K562 (cell line): ENCODE measurements at regions not wholly inside any gene's neighbourhood (a gene's known extent, or its start where the extent isn't known, plus 50 kb on each side); places are given as distances from the start of the nearest gene placed in this dataset.

Experiments used
- ATAC-seq: fragments of 200-7000 bp; cut with Tn5 transposase; 3 replicates; pipeline ENCODE4 v1.9.1; 2020; ENCODE audit warnings: moderate library complexity
- BruUV-seq: library from RNA; stranded (reverse); fragments of 400-500 nt; replicated peaks from 2 replicates; lab custom pipeline; 2021; lab: Mats Ljungman, UMichigan
- CTCF ChIA-PET: fragments of 300-600 bp; formaldehyde crosslinking; extraction: SDS; loops from one replicate; lab custom pipeline; 2021; ENCODE audit warnings: low intra/inter-chr PET ratio; lab: Yijun Ruan, JAX
- POLR2A ChIA-PET: fragments of 300-600, 350-650 bp; sonication (Branson Sonifier 250); formaldehyde crosslinking; extraction: SDS; loops from one replicate; lab custom pipeline; 2021; ENCODE audit warnings: antibody characterized with exemption, inconsistent platforms; lab: Yijun Ruan, JAX
- DNase-seq, 4 experiments: peaks; one replicate each; pipeline versions ENCODE4 v3.0.0 to v3.0.0-alpha.2; 2011 to 2018; ENCODE audit warnings: low spot score in 3 of 4, mixed read lengths in 3 of 4; ENCODE audit errors: extremely low read depth in 1 of 4
- FAIRE-seq: peaks from 2 replicates; lab custom pipeline; 2011; peaks lifted over from hg19 to GRCh38; lab: Jason Lieb, UNC
- H2AFZ ChIP-seq: 2 replicates; pipeline ENCODE4 v1.6.0; 2011; ENCODE audit warnings: low read depth, low read length, control low read depth, inconsistent platforms
- H3K27ac ChIP-seq: fragments of 200-600 bp; 3 replicates; pipeline ENCODE4 v1.8.0; 2011; ENCODE audit warnings: low read depth, mild to moderate bottlenecking, control low read depth, inconsistent platforms, low read length, moderate library complexity, mixed read lengths; ENCODE audit errors: extremely low read depth
- H3K27me3 ChIP-seq, 2 experiments: fragments of 300-600 bp in 1 of 2; 2 replicates in 1 of 2; 3 replicates in 1 of 2; pipeline versions ENCODE4 v1.6.0 to v1.8.0; 2011; ENCODE audit warnings: inconsistent platforms in 2 of 2, low read length in 2 of 2, mild to moderate bottlenecking in 1 of 2, mixed read lengths in 1 of 2, moderate library complexity in 1 of 2; ENCODE audit not compliant: control insufficient read depth in 2 of 2, insufficient read depth in 2 of 2
- H3K36me3 ChIP-seq: fragments of 300-600 bp; 3 replicates; pipeline ENCODE4 v1.8.0; 2011; ENCODE audit warnings: mild to moderate bottlenecking, low read length, inconsistent platforms; ENCODE audit not compliant: control insufficient read depth, insufficient read depth
- H3K4me1 ChIP-seq, 2 experiments: fragments of 200-600 bp in 1 of 2; replicated peaks in 1 of 2; 2 replicates in 1 of 2; 3 replicates in 1 of 2; pipeline versions ENCODE4 v1.5.1 to v1.8.0; 2011; ENCODE audit warnings: inconsistent platforms in 2 of 2, low read length in 2 of 2, mild to moderate bottlenecking in 1 of 2, mixed read lengths in 1 of 2, moderate library complexity in 1 of 2; ENCODE audit not compliant: control insufficient read depth in 2 of 2, insufficient read depth in 2 of 2
- H3K4me2 ChIP-seq: 2 replicates; pipeline ENCODE4 v1.6.1; 2011; ENCODE audit warnings: low read length, control low read depth, inconsistent platforms, mixed read lengths; ENCODE audit not compliant: insufficient read depth
- H3K4me3 ChIP-seq: fragments of 200-600 bp; sonication (generic), shearing (Covaris generic); 2 replicates; pipeline ENCODE4 v1.5.1; 2016; ENCODE audit warnings: control low read depth, inconsistent platforms
- H3K79me2 ChIP-seq: fragments of 200-600 bp; 3 replicates; pipeline ENCODE4 v1.8.0; 2011; ENCODE audit warnings: low read length, inconsistent platforms; ENCODE audit not compliant: control insufficient read depth, insufficient read depth
- H3K9ac ChIP-seq, 2 experiments: 2 replicates each; pipeline versions ENCODE4 v1.6.0 to v1.6.1; 2011; ENCODE audit warnings: low read depth in 2 of 2, low read length in 2 of 2, control low read depth in 1 of 2, inconsistent platforms in 1 of 2, mild to moderate bottlenecking in 1 of 2, mixed read lengths in 1 of 2; ENCODE audit not compliant: insufficient read depth in 1 of 2
- H3K9me1 ChIP-seq: one replicate; pipeline ENCODE4 v1.6.0; 2011; ENCODE audit warnings: inconsistent platforms, mild to moderate bottlenecking, low read length, moderate library complexity; ENCODE audit not compliant: control insufficient read depth, insufficient read depth
- H3K9me3 ChIP-seq: replicated peaks from 2 replicates; pipeline ENCODE4 v1.5.1; 2011; ENCODE audit warnings: low read depth, low read length, inconsistent platforms; ENCODE audit not compliant: control insufficient read depth, insufficient read depth
- H4K20me1 ChIP-seq: replicated peaks from 2 replicates; pipeline ENCODE4 v1.6.1; 2011; ENCODE audit warnings: low read length, inconsistent platforms, mixed read lengths; ENCODE audit not compliant: control insufficient read depth, insufficient read depth
- ARID4B ChIP-seq: sonication (generic); formaldehyde crosslinking; IDR thresholded peaks from 2 replicates; pipeline ENCODE4 v1.8.0; 2022; ENCODE audit warnings: mild to moderate bottlenecking, missing genetic modification reagents
- BCL6 ChIP-seq: fragments of 250-450 bp; sonication (Bioruptor Pico); IDR thresholded peaks from 2 replicates; pipeline ENCODE4 v1.4.0; 2020
- BMI1 ChIP-seq: fragments of 150-350 bp; IDR thresholded peaks from 2 replicates; pipeline ENCODE4 v1.6.1; 2014; ENCODE audit warnings: low read length
- KLF16 ChIP-seq: IDR thresholded peaks from 2 replicates; pipeline ENCODE4 v1.6.1; 2016; ENCODE audit warnings: antibody characterized with exemption
- MCM5 ChIP-seq: fragments of 450-650 bp; IDR thresholded peaks from 2 replicates; pipeline ENCODE4 v1.6.1; 2016; ENCODE audit warnings: low read depth
- SRSF7 ChIP-seq: fragments of 200-400 bp; formaldehyde crosslinking; optimal IDR thresholded peaks from 2 replicates; pipeline ENCODE3; 2017; ENCODE audit warnings: mild to moderate bottlenecking, low read depth, low read length
- SRSF9 ChIP-seq: fragments of 200-400 bp; formaldehyde crosslinking; IDR thresholded peaks from 2 replicates; pipeline ENCODE4 v1.6.1; 2017; ENCODE audit warnings: low read depth, low read length, borderline replicate concordance
- in situ Hi-C: fragments of 300-500 bp; cut with MboI; formaldehyde crosslinking; loops from 4 replicates; pipeline ENCODE4 v1.15.0; 2018; ENCODE audit warnings: inconsistent platforms, mixed read lengths
- intact Hi-C: fragments of 100-400 bp; cut with micrococcal nuclease; formaldehyde crosslinking; loops from 2 replicates; pipeline ENCODE4 v1.14.2; 2022
- TF ChIP-seq, protein P1 (sequence below): sonication (generic); formaldehyde crosslinking; IDR thresholded peaks from 2 replicates; pipeline ENCODE4 v1.8.0; 2023; ENCODE audit warnings: mild to moderate bottlenecking, missing genetic modification reagents

GRCh38 chr5:11955331-11955730 is 51.1 kb upstream of the CTNND2 start:
- Histone ChIP-seq H4K20me1 (no peaks in the 10 kb centered on the region), H3K36me3 (no peaks in the 10 kb centered on the region), H3K4me1 (no peaks in the 10 kb centered on the region), H3K4me2 (no peak overlapping the region), H2AFZ (no peak overlapping the region), H3K9ac (no peak overlapping the region), H3K9me3 (no peaks in the 10 kb centered on the region; the same call in 1 of the 2 replicates), H3K27ac (no peak overlapping the region), H3K4me3 (no peak overlapping the region), H3K9me1 (no peaks in the 10 kb centered on the region), H3K79me2 (no peaks in the 10 kb centered on the region)
- DNase-seq (no peak), ATAC-seq (no peak), FAIRE-seq (no peak)
- CTCF ChIA-PET, result no interaction called here
- BruUV-seq, result no TSS peak
- intact Hi-C loops, result no loop called here
- POLR2A ChIA-PET, result no interaction called here
- in situ Hi-C loops, result no loop called here
- TF ChIP-seq MCM5 (no peak), KLF16 (no peak), BCL6 (CRISPR knock-in tag) (no peak), SRSF7 (no peak), SRSF9 (no peak), ARID4B (CRISPR knock-in tag) (no peak), BMI1 (no peak)
- TF ChIP-seq, protein P1, sequence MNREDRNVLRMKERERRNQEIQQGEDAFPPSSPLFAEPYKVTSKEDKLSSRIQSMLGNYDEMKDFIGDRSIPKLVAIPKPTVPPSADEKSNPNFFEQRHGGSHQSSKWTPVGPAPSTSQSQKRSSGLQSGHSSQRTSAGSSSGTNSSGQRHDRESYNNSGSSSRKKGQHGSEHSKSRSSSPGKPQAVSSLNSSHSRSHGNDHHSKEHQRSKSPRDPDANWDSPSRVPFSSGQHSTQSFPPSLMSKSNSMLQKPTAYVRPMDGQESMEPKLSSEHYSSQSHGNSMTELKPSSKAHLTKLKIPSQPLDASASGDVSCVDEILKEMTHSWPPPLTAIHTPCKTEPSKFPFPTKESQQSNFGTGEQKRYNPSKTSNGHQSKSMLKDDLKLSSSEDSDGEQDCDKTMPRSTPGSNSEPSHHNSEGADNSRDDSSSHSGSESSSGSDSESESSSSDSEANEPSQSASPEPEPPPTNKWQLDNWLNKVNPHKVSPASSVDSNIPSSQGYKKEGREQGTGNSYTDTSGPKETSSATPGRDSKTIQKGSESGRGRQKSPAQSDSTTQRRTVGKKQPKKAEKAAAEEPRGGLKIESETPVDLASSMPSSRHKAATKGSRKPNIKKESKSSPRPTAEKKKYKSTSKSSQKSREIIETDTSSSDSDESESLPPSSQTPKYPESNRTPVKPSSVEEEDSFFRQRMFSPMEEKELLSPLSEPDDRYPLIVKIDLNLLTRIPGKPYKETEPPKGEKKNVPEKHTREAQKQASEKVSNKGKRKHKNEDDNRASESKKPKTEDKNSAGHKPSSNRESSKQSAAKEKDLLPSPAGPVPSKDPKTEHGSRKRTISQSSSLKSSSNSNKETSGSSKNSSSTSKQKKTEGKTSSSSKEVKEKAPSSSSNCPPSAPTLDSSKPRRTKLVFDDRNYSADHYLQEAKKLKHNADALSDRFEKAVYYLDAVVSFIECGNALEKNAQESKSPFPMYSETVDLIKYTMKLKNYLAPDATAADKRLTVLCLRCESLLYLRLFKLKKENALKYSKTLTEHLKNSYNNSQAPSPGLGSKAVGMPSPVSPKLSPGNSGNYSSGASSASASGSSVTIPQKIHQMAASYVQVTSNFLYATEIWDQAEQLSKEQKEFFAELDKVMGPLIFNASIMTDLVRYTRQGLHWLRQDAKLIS, result no peak
- TF ChIP-seq, all 486 proteins: peak for 0
- no peaks in the 10 kb centered on the region for H3K27me3 ChIP-seq
